ENCODE measurements at regions not wholly inside any gene's neighbourhood (a gene's known extent, or its start where the extent isn't known, plus 50 kb on each side); places are given as distances from the start of the nearest gene placed in this dataset.

- 25 to 41% methylated on average over 2 of the region's 3 CpGs for WGBS, 2 donors (ENCODE audit: low coverage in 1 of 2)
- ATAC-seq, result no peak
- TF ChIP-seq POLR2A (IDR thresholded peaks at IDR 0.05) (no peak), EP300 (IDR thresholded peaks at IDR 0.05) (no peak), POLR2AphosphoS5 (IDR thresholded peaks at IDR 0.05) (no peak)
- TF ChIP-seq, protein P1, sequence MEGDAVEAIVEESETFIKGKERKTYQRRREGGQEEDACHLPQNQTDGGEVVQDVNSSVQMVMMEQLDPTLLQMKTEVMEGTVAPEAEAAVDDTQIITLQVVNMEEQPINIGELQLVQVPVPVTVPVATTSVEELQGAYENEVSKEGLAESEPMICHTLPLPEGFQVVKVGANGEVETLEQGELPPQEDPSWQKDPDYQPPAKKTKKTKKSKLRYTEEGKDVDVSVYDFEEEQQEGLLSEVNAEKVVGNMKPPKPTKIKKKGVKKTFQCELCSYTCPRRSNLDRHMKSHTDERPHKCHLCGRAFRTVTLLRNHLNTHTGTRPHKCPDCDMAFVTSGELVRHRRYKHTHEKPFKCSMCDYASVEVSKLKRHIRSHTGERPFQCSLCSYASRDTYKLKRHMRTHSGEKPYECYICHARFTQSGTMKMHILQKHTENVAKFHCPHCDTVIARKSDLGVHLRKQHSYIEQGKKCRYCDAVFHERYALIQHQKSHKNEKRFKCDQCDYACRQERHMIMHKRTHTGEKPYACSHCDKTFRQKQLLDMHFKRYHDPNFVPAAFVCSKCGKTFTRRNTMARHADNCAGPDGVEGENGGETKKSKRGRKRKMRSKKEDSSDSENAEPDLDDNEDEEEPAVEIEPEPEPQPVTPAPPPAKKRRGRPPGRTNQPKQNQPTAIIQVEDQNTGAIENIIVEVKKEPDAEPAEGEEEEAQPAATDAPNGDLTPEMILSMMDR (IDR thresholded peaks at IDR 0.05), result no peak
Observed at GRCh38 chr1:57897581-57897980, 473.7 kb upstream of the DAB1 start.

DNA sequence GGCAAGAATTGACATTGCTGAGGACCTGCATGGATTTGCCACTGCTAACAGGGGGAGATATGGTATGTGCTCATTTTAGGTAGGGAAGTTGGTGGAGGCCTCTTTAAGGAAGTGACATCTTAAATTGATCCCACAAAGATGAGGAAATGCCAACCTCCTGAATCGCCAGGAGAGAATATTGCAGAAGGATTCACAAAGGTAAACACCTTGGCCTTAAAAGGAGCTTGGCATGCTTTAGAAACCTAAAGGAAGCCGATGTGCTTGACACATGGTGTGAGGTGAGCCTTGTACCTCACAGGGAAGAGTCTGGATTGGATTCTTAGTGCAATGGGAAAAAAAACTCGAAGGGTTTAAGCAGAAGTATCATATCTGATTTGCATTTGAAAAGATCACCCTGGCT lies 470.5 kb upstream of the DAB1 start:
- 48 to 67% methylated on average over 1 to 3 of the region's 3 CpGs for WGBS, 2 donors (ENCODE audit: low coverage in 1 of 2)
- Histone ChIP-seq H3K9me3 (no peaks in the 10 kb centered on the region), H3K4me3 (no peak overlapping the region), H3K36me3 (no peaks in the 10 kb centered on the region), H3K27me3 (no peaks in the 10 kb centered on the region), H3K27ac (no peak overlapping the region), H3K4me1 (no peaks in the 10 kb centered on the region)
- TF ChIP-seq, protein P1 (IDR thresholded peaks at IDR 0.05), result no peak
- no peak for TF ChIP-seq POLR2A (IDR thresholded peaks at IDR 0.05)
- TF ChIP-seq EP300 (IDR thresholded peaks at IDR 0.05), result no peak
- TF ChIP-seq POLR2AphosphoS5 (IDR thresholded peaks at IDR 0.05), result no peak
- no peak for ATAC-seq

More at GRCh38 chr1:57897581-57897980, 473.7 kb upstream of the DAB1 start:
- H3K9me3 ChIP-seq, result no peaks in the 10 kb centered on the region
- no peak overlapping the region for H3K27ac ChIP-seq
- H3K4me3 ChIP-seq, result no peak overlapping the region
- H3K4me1 ChIP-seq, result no peaks in the 10 kb centered on the region
- H3K36me3 ChIP-seq, result no peaks in the 10 kb centered on the region
- no peaks in the 10 kb centered on the region for H3K27me3 ChIP-seq

GRCh38 chr1:57889676-57890320 lies 465.9 kb upstream of the DAB1 start:
- H3K36me3 ChIP-seq, result no peaks in the 10 kb centered on the region
- H3K9me3 ChIP-seq, result no peaks in the 10 kb centered on the region
- H3K27ac ChIP-seq, result no peak overlapping the region
- no peak for ATAC-seq
- no peaks in the 10 kb centered on the region for H3K27me3 ChIP-seq
- TF ChIP-seq, protein P1 (IDR thresholded peaks at IDR 0.05), result no peak
- TF ChIP-seq POLR2A (IDR thresholded peaks at IDR 0.05) (no peak), POLR2AphosphoS5 (IDR thresholded peaks at IDR 0.05) (no peak), EP300 (IDR thresholded peaks at IDR 0.05) (no peak)
- WGBS, 2 donors (ENCODE audit: low coverage in 1 of 2), result 40 to 74% methylated on average over 3 to 6 of the region's 7 CpGs
- no peaks in the 10 kb centered on the region for H3K4me1 ChIP-seq
- no peak overlapping the region for H3K4me3 ChIP-seq

DNA sequence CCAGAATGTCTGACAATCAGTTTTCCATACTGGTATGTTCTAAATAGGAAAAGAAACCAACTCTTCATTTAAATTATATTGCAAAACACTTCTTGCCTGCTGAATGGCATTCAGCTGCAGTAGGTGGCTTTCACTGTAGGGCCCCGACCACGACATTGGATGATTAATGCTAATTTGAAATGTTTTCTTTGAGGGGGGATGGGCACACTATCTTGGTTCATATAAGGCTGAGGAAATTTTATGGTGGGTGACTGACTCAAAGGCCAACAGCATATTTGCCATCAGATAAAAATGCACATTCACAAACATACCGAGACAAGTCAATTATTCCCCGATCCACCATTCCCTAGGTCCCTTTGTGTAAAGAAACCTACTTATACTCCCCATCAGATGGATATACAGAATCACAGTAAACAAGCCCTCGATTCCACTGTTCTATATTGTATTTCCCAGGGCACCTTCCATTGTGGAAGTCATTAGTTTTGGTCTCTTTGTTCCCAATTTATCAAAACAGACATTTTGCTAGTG lies 464.2 kb upstream of the DAB1 start:
- Histone ChIP-seq H3K4me1 (no peaks in the 10 kb centered on the region), H3K27me3 (no peaks in the 10 kb centered on the region), H3K4me3 (no peak overlapping the region), H3K9me3 (no peaks in the 10 kb centered on the region), H3K27ac (no peak overlapping the region), H3K36me3 (no peaks in the 10 kb centered on the region)
- WGBS, 2 donors (ENCODE audit: low coverage in 1 of 2), result 56 to 65% methylated on average over 5 of the region's 5 CpGs
- ATAC-seq, result no peak
- TF ChIP-seq POLR2AphosphoS5 (IDR thresholded peaks at IDR 0.05) (no peak), EP300 (IDR thresholded peaks at IDR 0.05) (no peak), POLR2A (IDR thresholded peaks at IDR 0.05) (no peak)
- TF ChIP-seq, protein P1 (IDR thresholded peaks at IDR 0.05), result no peak

GRCh38 chr1:57886376-57886775 lies 462.5 kb upstream of the DAB1 start:
- no peak for ATAC-seq
- Histone ChIP-seq H3K27me3 (no peaks in the 10 kb centered on the region), H3K4me3 (no peak overlapping the region), H3K36me3 (no peaks in the 10 kb centered on the region), H3K27ac (no peak overlapping the region), H3K9me3 (no peaks in the 10 kb centered on the region), H3K4me1 (no peaks in the 10 kb centered on the region)
- WGBS, 2 donors (ENCODE audit: low coverage in 1 of 2), result 60 to 75% methylated on average over 1 to 7 of the region's 7 CpGs
- TF ChIP-seq POLR2A (IDR thresholded peaks at IDR 0.05) (no peak), EP300 (IDR thresholded peaks at IDR 0.05) (no peak)
